Astrocyte of the cerebellum (primary cell): ENCODE measurements at regions not wholly inside any gene's neighbourhood (a gene's known extent, or its start where the extent isn't known, plus 50 kb on each side); places are given as distances from the start of the nearest gene placed in this dataset.

Source experiments
- DNase-seq: peaks from one replicate; pipeline ENCODE4 v3.0.0-alpha.2; 2011; ENCODE audit warnings: low read depth
- H3K4me3 ChIP-seq: 2 replicates; pipeline ENCODE4 v1.5.1; 2011; ENCODE audit warnings: mild to moderate bottlenecking, low read depth, low read length, moderate library complexity
- in situ Hi-C: cut with HindIII; loops from 2 replicates; pipeline ENCODE4 v1.10.0; 2017; ENCODE audit warnings: low sequenced_read_pairs
- TF ChIP-seq, protein P1 (sequence below): IDR thresholded peaks from 2 replicates; pipeline ENCODE4 v1.5.1; 2012; ENCODE audit warnings: low read length, low read depth, moderate library complexity, mild to moderate bottlenecking; ENCODE audit errors: missing control alignments

DNA sequence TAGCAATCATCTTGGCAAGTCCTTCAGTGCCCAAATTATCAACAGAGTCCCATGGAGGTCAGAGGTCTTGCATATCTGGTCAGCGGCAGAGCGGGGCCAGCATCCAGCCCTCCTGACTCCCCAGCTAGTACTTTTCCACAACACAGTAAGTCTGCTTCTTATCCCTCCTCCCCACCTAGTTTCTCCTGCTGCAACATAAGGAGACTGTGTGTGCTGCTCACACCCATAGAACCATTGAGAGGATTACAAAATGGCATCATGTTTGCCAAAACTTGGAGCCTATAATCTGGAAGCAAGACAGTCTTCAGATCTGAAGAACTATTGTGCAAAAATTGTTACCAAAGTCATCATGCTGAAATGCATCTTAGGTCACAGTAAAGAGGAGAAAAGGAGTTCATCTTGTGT lies 125.8 kb upstream of the ZNF366 start:
- in situ Hi-C loops = no loop called here
- no peak overlapping the region for H3K4me3 ChIP-seq
- TF ChIP-seq, protein P1, sequence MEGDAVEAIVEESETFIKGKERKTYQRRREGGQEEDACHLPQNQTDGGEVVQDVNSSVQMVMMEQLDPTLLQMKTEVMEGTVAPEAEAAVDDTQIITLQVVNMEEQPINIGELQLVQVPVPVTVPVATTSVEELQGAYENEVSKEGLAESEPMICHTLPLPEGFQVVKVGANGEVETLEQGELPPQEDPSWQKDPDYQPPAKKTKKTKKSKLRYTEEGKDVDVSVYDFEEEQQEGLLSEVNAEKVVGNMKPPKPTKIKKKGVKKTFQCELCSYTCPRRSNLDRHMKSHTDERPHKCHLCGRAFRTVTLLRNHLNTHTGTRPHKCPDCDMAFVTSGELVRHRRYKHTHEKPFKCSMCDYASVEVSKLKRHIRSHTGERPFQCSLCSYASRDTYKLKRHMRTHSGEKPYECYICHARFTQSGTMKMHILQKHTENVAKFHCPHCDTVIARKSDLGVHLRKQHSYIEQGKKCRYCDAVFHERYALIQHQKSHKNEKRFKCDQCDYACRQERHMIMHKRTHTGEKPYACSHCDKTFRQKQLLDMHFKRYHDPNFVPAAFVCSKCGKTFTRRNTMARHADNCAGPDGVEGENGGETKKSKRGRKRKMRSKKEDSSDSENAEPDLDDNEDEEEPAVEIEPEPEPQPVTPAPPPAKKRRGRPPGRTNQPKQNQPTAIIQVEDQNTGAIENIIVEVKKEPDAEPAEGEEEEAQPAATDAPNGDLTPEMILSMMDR = no peak
- no peak for DNase-seq

DNA sequence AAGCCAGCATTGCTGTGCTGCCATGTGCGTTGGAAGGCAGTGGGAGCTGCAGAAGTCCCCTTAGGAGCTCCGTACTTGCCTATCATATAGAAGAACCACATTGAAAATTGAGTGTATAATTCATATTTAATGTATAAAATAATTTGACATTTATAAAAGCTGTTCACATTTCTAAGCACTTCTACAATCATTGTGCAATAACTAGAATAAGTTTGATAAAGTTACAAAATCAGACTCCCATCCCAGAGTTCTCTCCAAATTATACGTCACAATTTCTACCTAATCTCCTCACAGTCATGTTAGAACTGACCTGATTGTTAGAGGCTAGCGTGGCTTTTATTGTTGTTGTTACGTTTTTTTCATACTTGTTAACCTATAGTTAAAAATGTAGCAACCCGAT lies 123.5 kb upstream of the ZNF366 start:
- H3K4me3 ChIP-seq = no peak overlapping the region
- DNase-seq = no peak
- in situ Hi-C loops = no loop called here
- TF ChIP-seq, protein P1 = no peak

DNA sequence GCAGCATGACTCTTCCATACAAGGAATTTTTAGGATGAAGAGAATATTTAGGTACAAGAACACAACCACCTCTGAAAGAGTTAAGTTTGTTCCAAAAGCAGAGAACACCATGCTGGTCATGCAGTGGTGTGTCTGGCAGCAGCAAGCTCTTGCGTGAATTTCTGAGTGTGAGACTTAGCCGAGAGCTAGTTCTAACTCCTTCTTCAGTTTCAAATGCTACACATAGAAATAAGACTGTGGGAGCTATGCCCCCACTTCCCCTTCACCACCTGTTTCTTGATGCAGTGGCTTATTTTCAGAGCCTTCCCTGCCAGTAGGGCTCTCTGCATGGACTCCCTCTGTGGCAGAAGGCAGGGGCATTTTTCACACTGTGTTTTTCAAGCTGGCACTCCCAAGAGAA lies 122.9 kb upstream of the ZNF366 start:
- no peak overlapping the region for H3K4me3 ChIP-seq
- TF ChIP-seq, protein P1 = no peak
- in situ Hi-C loops = no loop called here
- DNase-seq = no peak

DNA sequence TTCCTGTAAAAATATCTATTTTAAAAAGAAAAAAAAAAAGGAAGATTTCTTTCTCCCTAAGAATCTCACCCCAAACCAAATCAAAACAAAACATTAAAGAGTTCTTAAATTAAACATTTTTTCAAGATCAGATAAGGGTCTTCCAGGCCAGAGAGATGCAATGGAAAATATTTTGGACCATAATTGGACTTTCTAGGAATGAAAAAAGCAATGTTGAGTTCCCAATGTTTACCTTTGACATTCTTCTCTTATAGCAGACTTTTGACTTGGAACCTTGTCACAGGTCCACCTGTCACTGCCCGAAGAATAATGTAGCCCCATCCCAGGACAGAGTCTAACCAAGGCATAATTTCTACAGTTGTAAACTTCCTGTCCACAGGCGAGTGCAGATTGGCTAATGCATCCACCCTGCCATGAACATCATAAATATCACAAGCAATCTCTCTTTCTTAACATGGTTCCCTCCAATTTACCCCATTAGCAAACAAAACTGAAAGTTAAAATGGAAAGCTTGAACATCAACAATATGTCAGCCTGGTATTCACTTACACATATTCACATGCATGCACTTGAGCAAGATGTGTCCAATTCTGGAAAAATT lies 121.7 kb upstream of the ZNF366 start:
- in situ Hi-C loops = no loop called here
- no peak for DNase-seq
- H3K4me3 ChIP-seq = no peak overlapping the region
- TF ChIP-seq, protein P1 = no peak

- in situ Hi-C loops = no loop called here
Observed at GRCh38 chr5:72625332-72625731, 118.1 kb upstream of the ZNF366 start.

GRCh38 chr5:72624641-72625236 lies 117.5 kb upstream of the ZNF366 start:
- in situ Hi-C loops = no loop called here
- TF ChIP-seq, protein P1 = no peak
- peak; percentile 34 for DNase-seq
- no peak overlapping the region for H3K4me3 ChIP-seq

More at GRCh38 chr5:72625332-72625731, 118.1 kb upstream of the ZNF366 start:
- no peak overlapping the region for H3K4me3 ChIP-seq
- TF ChIP-seq, protein P1 = no peak
- no peak for DNase-seq
